MCF 10A (cell line): ENCODE measurements at regions not wholly inside any gene's neighbourhood (a gene's known extent, or its start where the extent isn't known, plus 50 kb on each side); places are given as distances from the start of the nearest gene placed in this dataset.

Experiments
- BruUV-seq: library from RNA; stranded (reverse); fragments of 400-500 nt; replicated peaks from 2 replicates; lab custom pipeline; 2021; lab: Mats Ljungman, UMichigan
- CTCF ChIA-PET: fragments of 300-600 bp; sonication (Branson Sonifier 250); formaldehyde crosslinking; extraction: SDS; loops from one replicate; lab custom pipeline; 2021; ENCODE audit warnings: antibody characterized with exemption, inconsistent platforms; lab: Yijun Ruan, JAX
- POLR2A ChIA-PET: fragments of 300-600, 350-650 bp; sonication (Branson Sonifier 250); formaldehyde crosslinking; extraction: SDS; loops from one replicate; lab custom pipeline; 2020; ENCODE audit warnings: antibody characterized with exemption, inconsistent platforms; lab: Yijun Ruan, JAX
- DNase-seq: peaks from one replicate; pipeline ENCODE4 v3.0.0-alpha.2; 2018; ENCODE audit not compliant: unreplicated experiment
- H3K27ac Mint-ChIP-seq: one replicate; pipeline ENCODE4 v1.8.0; 2022; ENCODE audit warnings: mild to moderate bottlenecking, low read depth, mixed read lengths; ENCODE audit not compliant: unreplicated experiment
- H3K27me3 Mint-ChIP-seq: one replicate; pipeline ENCODE4 v1.8.0; 2022; ENCODE audit warnings: mixed read lengths; ENCODE audit not compliant: insufficient read depth, unreplicated experiment
- H3K36me3 Mint-ChIP-seq: one replicate; pipeline ENCODE4 v1.8.0; 2022; ENCODE audit warnings: mild to moderate bottlenecking, moderate library complexity, mixed read lengths; ENCODE audit not compliant: insufficient read depth, unreplicated experiment
- H3K4me1 Mint-ChIP-seq: one replicate; pipeline ENCODE4 v1.8.0; 2022; ENCODE audit warnings: mixed read lengths; ENCODE audit not compliant: insufficient read depth, unreplicated experiment
- H3K4me3 Mint-ChIP-seq: one replicate; pipeline ENCODE4 v1.8.0; 2022; ENCODE audit warnings: mild to moderate bottlenecking, moderate library complexity, mixed read lengths; ENCODE audit not compliant: unreplicated experiment
- H3K9me3 Mint-ChIP-seq: one replicate; pipeline ENCODE4 v1.8.0; 2022; ENCODE audit warnings: mixed read lengths; ENCODE audit not compliant: unreplicated experiment
- CTCF ChIP-seq: fragments of 200-600 bp; IDR thresholded peaks from one replicate; pipeline ENCODE4 v1.8.0; 2022; ENCODE audit warnings: antibody characterized with exemption, mild to moderate bottlenecking; ENCODE audit not compliant: unreplicated experiment
- intact Hi-C: fragments of 100-400 bp; cut with micrococcal nuclease; formaldehyde crosslinking; loops from 2 replicates; pipeline ENCODE4 v1.14.1; 2022

DNA sequence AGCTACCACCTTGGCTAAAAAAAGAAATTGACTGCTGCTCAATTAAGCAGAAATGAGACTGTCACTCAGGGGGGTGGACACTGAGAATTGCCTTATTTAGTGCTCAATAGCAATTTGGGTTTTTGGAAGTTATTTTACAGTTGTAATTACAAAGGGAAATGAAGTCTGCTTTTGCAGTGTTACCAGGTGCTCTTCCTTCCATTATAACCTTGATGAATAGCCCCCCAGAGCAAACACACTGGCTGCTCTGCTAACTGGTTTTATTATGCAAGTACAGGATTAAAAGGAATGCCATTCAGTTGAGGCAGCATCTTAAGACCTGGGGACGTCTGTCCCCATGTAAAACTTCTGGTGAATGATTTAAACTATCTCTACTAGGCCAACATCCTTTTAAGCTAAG, 191.0 kb downstream of the EVX1 start:
- BruUV-seq, result no TSS peak
- no peak overlapping the region for H3K27ac Mint-ChIP-seq
- H3K27me3 Mint-ChIP-seq, result no peaks in the 10 kb centered on the region
- intact Hi-C loops, result no loop called here
- ChIA-PET CTCF (no interaction called here), POLR2A (interaction anchor here (1.2 kb wide), 1 partner anchor 8 kb away, joined by 3 read pairs; no protein-coding TSS in a partner anchor)
- H3K4me3 Mint-ChIP-seq, result no peak overlapping the region
- DNase-seq, result no peak
- no peak for TF ChIP-seq CTCF
- no peaks in the 10 kb centered on the region for H3K9me3 Mint-ChIP-seq
- H3K36me3 Mint-ChIP-seq, result no peaks in the 10 kb centered on the region
- no peaks in the 10 kb centered on the region for H3K4me1 Mint-ChIP-seq

- POLR2A ChIA-PET, result interaction anchor here (1.2 kb wide), 1 partner anchor 9 kb away, joined by 3 read pairs; no protein-coding TSS in a partner anchor
Measured at GRCh38 chr7:27434756-27435400, 192.3 kb downstream of the EVX1 start.

DNA sequence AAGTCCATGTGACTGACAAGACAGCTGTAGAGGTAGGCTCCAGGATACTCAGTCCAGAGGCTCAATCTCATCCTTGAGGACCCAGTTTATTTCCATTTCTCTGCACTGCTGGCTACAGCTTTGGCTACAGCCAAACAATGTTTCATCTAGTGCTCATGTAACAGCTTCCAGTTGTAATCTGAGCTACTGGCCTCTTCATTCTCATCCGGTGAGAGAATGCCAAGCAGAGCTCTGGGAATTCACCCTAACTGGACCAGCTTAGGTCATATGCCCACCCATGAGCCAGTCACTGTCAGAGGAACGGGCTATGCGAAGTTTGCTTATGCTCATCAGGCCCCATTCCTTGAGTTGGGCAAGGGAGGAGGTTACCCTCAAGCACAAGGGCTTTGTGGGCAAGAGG, 192.9 kb downstream of the EVX1 start:
- H3K4me1 Mint-ChIP-seq, result no peaks in the 10 kb centered on the region
- intact Hi-C loops, result no loop called here
- ChIA-PET POLR2A (no interaction called here), CTCF (no interaction called here)
- H3K27ac Mint-ChIP-seq, result no peak overlapping the region
- H3K4me3 Mint-ChIP-seq, result no peak overlapping the region
- DNase-seq, result peak; percentile 18
- H3K27me3 Mint-ChIP-seq, result no peaks in the 10 kb centered on the region
- no peaks in the 10 kb centered on the region for H3K9me3 Mint-ChIP-seq
- no peaks in the 10 kb centered on the region for H3K36me3 Mint-ChIP-seq
- no peak for TF ChIP-seq CTCF
- no TSS peak for BruUV-seq

More at GRCh38 chr7:27434756-27435400, 192.3 kb downstream of the EVX1 start:
- Mint-ChIP-seq H3K27ac (no peak overlapping the region), H3K27me3 (no peaks in the 10 kb centered on the region), H3K4me1 (no peaks in the 10 kb centered on the region), H3K36me3 (no peaks in the 10 kb centered on the region), H3K4me3 (no peak overlapping the region), H3K9me3 (no peaks in the 10 kb centered on the region)
- TF ChIP-seq CTCF, result no peak
- CTCF ChIA-PET, result no interaction called here
- BruUV-seq, result no TSS peak
- intact Hi-C loops, result no loop called here
- DNase-seq, result no peak

GRCh38 chr7:27438881-27439589, 196.4 kb downstream of the EVX1 start:
- ChIA-PET POLR2A (interaction anchor here (0.5 kb wide), 1 partner anchor 300 kb away, joined by 3 read pairs; no protein-coding TSS in a partner anchor), CTCF (interaction anchor here (0.6 kb wide), 1 partner anchor 63 kb away, joined by 6 read pairs; no protein-coding TSS in a partner anchor)
- no TSS peak for BruUV-seq
- peaks cover 12% of the 10 kb centered on the region for H3K4me1 Mint-ChIP-seq
- no peaks in the 10 kb centered on the region for H3K36me3 Mint-ChIP-seq
- TF ChIP-seq CTCF, result no peak
- H3K27ac Mint-ChIP-seq, result no peak overlapping the region
- no peak overlapping the region for H3K4me3 Mint-ChIP-seq
- intact Hi-C loops, result no loop called here
- H3K9me3 Mint-ChIP-seq, result no peaks in the 10 kb centered on the region
- no peaks in the 10 kb centered on the region for H3K27me3 Mint-ChIP-seq
- no peak for DNase-seq
